CD4-positive, alpha-beta T cell treated with Interleukin-21 for 1 hour (primary cell): ENCODE measurements at regions not wholly inside any gene's neighbourhood (a gene's known extent, or its start where the extent isn't known, plus 50 kb on each side); places are given as distances from the start of the nearest gene placed in this dataset.

Experiments
- DNase-seq: peaks from one replicate; pipeline ENCODE4 v3.0.0-alpha.2; 2020

GRCh38 chr10:78754269-78755062, 314.3 kb upstream of the ZMIZ1 start:
- DNase-seq, result no peak

DNA sequence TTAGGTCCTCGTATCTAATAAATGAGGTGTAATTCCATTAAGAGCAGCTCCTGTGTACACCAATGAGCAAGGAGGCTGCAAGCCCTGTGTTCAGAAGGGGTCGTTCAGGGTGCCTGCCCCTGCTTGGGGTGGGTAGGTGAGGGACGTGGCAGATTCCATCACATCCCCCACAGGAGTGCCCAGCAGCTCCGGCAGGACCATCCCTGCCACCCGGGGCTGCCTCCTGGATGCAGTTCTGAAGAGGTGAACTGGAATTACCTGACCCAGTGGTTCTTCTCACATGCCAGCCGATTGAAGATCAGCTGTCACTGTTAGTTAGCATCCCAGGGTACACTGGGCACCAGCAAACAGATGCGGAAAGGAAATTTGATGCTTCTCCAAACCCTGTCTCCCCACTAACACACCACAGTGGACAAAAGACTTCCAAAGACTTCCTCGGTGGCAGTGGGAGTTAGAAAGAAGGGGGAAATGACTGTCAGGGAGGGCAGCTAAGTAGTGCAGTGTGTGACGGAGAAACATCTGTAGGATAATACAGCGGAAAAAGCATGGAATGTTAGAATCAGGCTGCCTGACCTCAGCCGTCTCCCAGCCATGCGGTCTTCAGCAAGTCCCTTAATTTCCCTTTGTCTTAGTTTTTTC, 313.6 kb upstream of the ZMIZ1 start:
- no peak for DNase-seq

DNA sequence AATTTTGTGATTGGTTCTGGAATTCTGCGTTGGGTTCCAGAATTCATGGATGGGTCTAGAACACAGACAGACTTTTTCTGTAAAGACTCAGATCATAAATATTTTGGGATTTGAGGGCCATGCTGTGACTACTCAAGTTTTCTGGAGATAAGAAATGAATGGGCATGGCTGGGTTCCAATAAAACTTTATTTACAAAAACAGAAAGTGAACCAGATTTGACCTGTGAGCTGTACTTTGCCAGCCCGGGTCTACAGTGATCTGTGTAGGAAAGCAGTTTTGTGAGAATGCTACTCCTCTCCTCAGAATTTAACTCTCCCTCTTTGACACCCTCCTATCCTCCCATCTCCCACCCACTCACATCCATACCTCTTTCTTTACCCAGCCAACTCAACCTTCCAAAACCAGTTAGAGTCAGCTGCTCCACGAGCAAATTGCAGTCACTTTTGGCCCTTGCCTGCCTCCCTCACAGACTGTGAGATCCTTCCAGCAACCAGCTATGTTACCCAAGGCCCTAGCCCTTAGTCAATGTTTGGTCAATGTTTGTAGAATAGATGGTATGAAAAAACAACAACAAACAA, 312.8 kb upstream of the ZMIZ1 start:
- no peak for DNase-seq

- DNase-seq, result peak; percentile 17
These were observed 312.0 kb upstream of the ZMIZ1 start for GRCh38 chr10:78756604-78757343.

DNA sequence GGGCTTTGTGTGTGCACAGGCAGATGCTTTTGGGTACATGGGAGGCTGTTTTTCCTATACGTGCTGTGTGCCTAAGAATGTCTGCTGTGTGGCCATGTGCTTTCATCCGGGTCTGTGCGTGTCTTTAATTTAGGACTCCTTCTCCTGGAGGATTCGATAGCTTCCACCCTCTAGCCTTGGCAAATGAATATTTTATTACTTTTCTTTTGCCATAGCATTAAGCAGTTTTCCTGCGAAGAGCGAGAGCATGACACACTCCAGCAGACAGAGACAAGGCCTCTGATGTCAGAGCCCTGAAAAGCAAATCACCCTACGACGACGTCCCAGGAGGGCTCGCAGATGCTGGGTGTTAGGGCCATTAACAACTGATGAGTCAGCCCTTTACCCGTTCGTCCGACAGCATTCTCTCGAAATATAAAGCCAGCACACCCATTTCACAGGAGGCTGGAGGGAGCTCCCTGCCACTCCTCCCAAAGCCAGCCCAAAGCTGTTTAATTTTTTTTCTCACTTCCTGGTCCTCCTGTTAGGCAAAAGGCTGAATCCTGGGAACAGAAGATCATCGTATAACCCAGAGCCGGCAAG, 311.3 kb upstream of the ZMIZ1 start:
- no peak for DNase-seq

- no peak for DNase-seq
These were observed 310.6 kb upstream of the ZMIZ1 start for GRCh38 chr10:78758176-78758575.

GRCh38 chr10:78759456-78760120, 309.2 kb upstream of the ZMIZ1 start:
- no peak for DNase-seq

GRCh38 chr10:78760463-78761310, 308.1 kb upstream of the ZMIZ1 start:
- DNase-seq, result no peak

- no peak for DNase-seq
These were observed 307.4 kb upstream of the ZMIZ1 start for GRCh38 chr10:78761311-78761781.

- DNase-seq, result no peak
These were observed 306.6 kb upstream of the ZMIZ1 start for GRCh38 chr10:78762086-78762630.

DNA sequence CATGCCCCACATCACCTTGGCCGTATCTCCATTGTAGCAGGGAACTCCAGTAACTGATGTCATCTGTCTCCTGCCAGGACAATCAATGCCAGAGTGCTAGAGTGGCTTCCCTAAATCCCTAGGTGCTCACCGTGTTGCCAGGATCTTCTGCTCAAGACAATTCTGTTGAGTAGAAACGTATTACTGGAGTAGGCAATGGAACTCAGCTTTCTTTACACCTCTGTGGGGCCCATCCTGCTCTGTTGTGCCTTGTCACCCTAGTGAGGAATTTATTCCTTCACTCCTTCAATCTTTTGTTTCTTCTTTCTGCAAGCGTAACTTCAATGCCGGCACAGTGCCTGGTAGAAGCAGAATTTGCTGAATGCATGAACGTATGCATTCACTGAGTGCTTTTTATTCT, 305.5 kb upstream of the ZMIZ1 start:
- no peak for DNase-seq

DNA sequence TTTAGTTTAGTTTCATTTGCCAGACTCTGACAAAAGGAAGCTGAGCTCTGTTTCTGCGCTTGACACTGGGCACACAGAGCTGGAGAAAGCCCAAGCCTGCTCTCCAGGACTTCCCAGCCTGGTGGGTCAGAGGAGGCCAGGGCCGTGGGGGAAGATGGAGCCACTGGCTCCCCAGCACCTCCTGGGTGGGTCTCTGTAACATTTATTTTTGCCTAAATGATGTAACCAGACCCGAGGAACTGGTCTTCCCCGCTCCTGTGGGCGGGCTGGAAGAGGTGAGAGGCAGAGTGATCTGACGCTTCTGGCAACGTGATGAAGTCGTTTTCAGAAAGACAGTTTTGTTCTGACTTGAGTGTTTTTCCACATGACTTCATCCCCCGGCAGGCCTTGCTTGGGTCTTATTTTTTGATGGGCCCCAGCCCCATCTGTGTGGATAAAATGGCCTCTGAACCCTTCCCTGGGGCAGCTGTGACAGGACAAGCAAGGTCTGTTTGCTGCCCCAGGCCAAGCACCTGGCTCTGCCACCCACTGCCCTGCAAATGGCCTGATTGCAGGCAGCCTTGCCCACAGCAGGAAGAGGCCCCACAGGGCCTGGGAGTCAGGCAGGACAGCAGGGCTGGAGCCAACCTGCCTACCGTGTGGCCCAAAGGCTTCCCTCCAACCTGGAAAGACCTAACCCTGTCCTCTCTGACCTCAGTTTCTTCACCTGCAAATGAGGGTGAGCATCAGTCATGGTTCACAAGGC, 304.9 kb upstream of the ZMIZ1 start:
- DNase-seq, result no peak

DNA sequence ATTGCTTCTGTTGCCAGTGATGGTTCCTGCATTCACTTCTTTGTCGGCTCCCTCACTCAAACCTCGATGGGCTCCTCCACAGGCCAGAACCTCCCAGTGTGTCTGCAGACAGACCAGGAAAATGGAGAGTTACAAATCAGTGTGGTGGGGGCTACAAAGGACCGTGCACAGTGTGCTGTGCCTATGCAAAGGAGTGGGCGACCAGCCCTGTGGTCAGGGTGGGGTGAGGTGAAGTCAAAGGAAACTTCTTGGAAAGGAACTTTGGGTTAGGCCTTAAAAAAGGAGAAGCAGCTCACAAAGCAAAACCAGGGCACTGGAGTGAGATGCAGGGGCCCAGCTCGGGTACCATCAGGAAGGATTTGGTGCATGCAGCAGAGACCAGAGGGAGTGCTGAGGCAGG, 304.3 kb upstream of the ZMIZ1 start:
- DNase-seq, result no peak

DNA sequence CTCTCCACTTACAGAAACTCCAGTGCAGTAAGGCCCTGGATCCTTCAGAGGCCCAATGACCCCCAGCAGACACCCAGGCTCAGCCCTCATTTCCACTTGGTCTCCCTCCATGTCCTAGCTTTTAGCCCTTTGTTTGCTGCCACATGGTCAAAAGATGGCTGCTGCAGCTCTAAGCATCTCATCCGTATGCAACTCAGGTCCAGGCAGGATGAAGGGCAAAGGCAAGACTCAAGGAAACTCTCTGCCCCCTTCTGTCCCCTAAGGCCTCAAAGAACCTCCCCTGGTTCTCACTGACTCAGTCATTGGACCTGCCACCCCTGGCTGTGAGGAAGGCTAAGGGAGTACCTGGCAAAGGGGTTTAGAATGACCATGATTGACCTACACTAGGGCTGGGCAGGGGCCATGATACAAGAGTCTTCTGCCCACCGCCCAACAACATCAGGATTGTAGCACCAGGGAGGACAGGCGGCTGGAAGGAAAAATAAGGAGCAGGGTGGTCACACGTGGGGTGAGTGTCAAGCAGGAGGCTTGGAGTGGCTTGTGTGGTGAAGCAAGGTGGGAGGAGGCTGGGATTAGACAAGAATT, 303.8 kb upstream of the ZMIZ1 start:
- DNase-seq, result no peak

GRCh38 chr10:78765726-78766335, 302.9 kb upstream of the ZMIZ1 start:
- DNase-seq, result no peak

DNA sequence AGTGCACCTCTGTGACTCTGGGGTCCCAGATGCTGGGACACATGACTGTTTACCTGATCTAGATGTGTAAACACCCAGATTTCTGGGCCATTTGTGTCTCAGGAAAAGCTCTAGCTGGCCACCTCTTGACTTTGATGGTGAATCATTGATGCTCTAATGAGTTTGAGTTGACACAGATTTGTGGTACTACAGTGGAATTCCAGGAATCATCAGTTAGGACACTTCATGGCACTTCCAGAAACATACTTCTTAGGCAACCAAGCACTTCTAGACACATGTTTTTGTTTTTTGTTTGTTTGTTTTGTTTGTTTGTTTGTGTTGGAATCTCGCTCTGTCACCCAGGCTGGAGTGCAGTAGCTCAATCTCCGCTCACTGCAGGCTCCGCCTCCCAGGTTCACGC, 302.2 kb upstream of the ZMIZ1 start:
- DNase-seq, result no peak

- DNase-seq, result no peak
These were observed 300.5 kb upstream of the ZMIZ1 start for GRCh38 chr10:78768041-78768835.

DNA sequence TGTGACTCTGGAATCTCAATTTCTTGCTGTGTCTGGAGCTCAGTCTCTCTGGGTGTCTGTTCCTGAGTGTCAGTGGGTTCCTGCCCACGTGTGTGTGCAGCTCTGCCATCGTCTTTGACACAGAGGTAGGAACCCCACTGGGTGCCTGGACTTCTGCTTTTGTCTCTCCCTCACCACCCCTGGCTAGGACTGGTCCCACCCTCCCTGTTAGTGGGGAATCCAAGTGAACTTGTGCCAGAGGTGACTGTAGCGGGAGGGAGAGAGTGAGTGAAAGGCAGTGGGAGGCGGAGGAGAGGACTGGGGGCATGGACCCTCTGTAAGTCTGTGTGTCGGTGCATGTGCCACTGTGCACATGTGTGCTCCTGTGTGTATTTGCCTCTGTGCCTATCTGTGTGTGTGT, 299.9 kb upstream of the ZMIZ1 start:
- DNase-seq, result no peak

GRCh38 chr10:78769526-78769925, 299.2 kb upstream of the ZMIZ1 start:
- no peak for DNase-seq
